ENCODE measurements at regions not wholly inside any gene's neighbourhood (a gene's known extent, or its start where the extent isn't known, plus 50 kb on each side); places are given as distances from the start of the nearest gene placed in this dataset.

GRCh38 chr12:124391340-124392261 is 96.7 kb downstream of the RFLNA start:
- DNase-seq, result no peak

- DNase-seq, result no peak
Measured at GRCh38 chr12:124390442-124391097, 95.7 kb downstream of the RFLNA start.

- no peak for DNase-seq
Measured at GRCh38 chr12:124389725-124390441, 95.0 kb downstream of the RFLNA start.

GRCh38 chr12:124389138-124389724 is 94.3 kb downstream of the RFLNA start:
- DNase-seq, result peak; percentile 59

- DNase-seq, result no peak
Measured at GRCh38 chr12:124388679-124389137, 93.8 kb downstream of the RFLNA start.

- no peak for DNase-seq
Measured at GRCh38 chr12:124388038-124388671, 93.3 kb downstream of the RFLNA start.

GRCh38 chr12:124387528-124387911 is 92.6 kb downstream of the RFLNA start:
- DNase-seq, result no peak

- DNase-seq, result no peak
Measured at GRCh38 chr12:124386661-124387527, 92.0 kb downstream of the RFLNA start.

GRCh38 chr12:124386059-124386458 is 91.2 kb downstream of the RFLNA start:
- no peak for DNase-seq

- DNase-seq, result no peak
Measured at GRCh38 chr12:124385219-124385969, 90.5 kb downstream of the RFLNA start.

- no peak for DNase-seq
Measured at GRCh38 chr12:124384299-124384894, 89.5 kb downstream of the RFLNA start.

GRCh38 chr12:124383028-124383427 is 88.1 kb downstream of the RFLNA start:
- DNase-seq, result no peak

- DNase-seq, result no peak
Measured at GRCh38 chr12:124381456-124382296, 86.8 kb downstream of the RFLNA start.

- no peak for DNase-seq
Measured at GRCh38 chr12:124380796-124381455, 86.0 kb downstream of the RFLNA start.

- no peak for DNase-seq
Measured at GRCh38 chr12:124379938-124380754, 85.3 kb downstream of the RFLNA start.

- no peak for DNase-seq
Measured at GRCh38 chr12:124379379-124379937, 84.6 kb downstream of the RFLNA start.

GRCh38 chr12:124378926-124379325 is 84.0 kb downstream of the RFLNA start:
- no peak for DNase-seq
